Occipital lobe (tissue), 1 donor: ENCODE measurements at regions not wholly inside any gene's neighbourhood (a gene's known extent, or its start where the extent isn't known, plus 50 kb on each side); places are given as distances from the start of the nearest gene placed in this dataset. TPM values are rescaled to one million over a fixed set of nuclear protein-coding genes. Genes with fewer than 3 reads are reported as not detected.

ENCODE experiments used
- small RNA-seq: library from RNA; depleted of rRNA; stranded (forward); fragments of <200 nt; gene quantifications from one replicate; pipeline ENCODE3, GENCODE V24; 2014

Small RNAs in the stretch of these regions (small RNA-seq; reads per million reads assigned to genes)
- 3,346 reads per million, percentile 99 among the genes with 10 or more reads in this experiment for gene RF00100
- not detected for gene RNU1-59P
